K562 (cell line): ENCODE measurements at regions not wholly inside any gene's neighbourhood (a gene's known extent, or its start where the extent isn't known, plus 50 kb on each side); places are given as distances from the start of the nearest gene placed in this dataset.

ENCODE experiments used
- BCOR ChIP-seq: fragments of 450-650 bp; IDR thresholded peaks from 2 replicates; pipeline ENCODE4 v1.6.1; 2016
- DEAF1 ChIP-seq: fragments of 450-650 bp; formaldehyde crosslinking; IDR thresholded peaks from 2 replicates; pipeline ENCODE4 v1.4.0; 2020; ENCODE audit warnings: mild to moderate bottlenecking, moderate library complexity
- EHMT2 ChIP-seq: fragments of 450-650 bp; IDR thresholded peaks from 2 replicates; pipeline ENCODE4 v1.6.1; 2018; ENCODE audit warnings: antibody characterized with exemption
- ETV1 ChIP-seq: fragments of 450-650 bp; conservative IDR thresholded peaks from 2 replicates; pipeline ENCODE4 v1.6.1; 2016; ENCODE audit warnings: missing genetic modification characterization, control low read depth, low read depth, missing compliant biosample characterization
- RBM25 ChIP-seq: fragments of 200-400 bp; formaldehyde crosslinking; IDR thresholded peaks from 2 replicates; pipeline ENCODE4 v1.6.1; 2018; ENCODE audit warnings: low read length, low read depth, moderate library complexity; ENCODE audit not compliant: severe bottlenecking
- RBM39 ChIP-seq: fragments of 200-400 bp; formaldehyde crosslinking; optimal IDR thresholded peaks from 2 replicates; pipeline ENCODE3; 2018; ENCODE audit warnings: low read depth, low read length
- SMARCE1 ChIP-seq: fragments of 450-650 bp; IDR thresholded peaks from 2 replicates; pipeline ENCODE4 v1.7.1; 2016; ENCODE audit warnings: mild to moderate bottlenecking
- TARDBP ChIP-seq: fragments of 450-650 bp; IDR thresholded peaks from 2 replicates; pipeline ENCODE4 v1.6.1; 2016
- TBP ChIP-seq: optimal IDR thresholded peaks from 2 replicates; pipeline ENCODE3; 2011; ENCODE audit warnings: low read depth, low read length, improper control_type of control experiment
- TSC22D4 ChIP-seq: fragments of 450-650 bp; IDR thresholded peaks from 2 replicates; pipeline ENCODE4 v1.6.1; 2016; ENCODE audit warnings: missing genetic modification characterization, missing biosample characterization, control low read depth
- ZC3H11A ChIP-seq: IDR thresholded peaks from 2 replicates; pipeline ENCODE4 v1.6.1; 2012; ENCODE audit warnings: low read depth, low read length, improper control_type of control experiment
- ZNF41 ChIP-seq: fragments of 250-450 bp; sonication (Bioruptor Pico); conservative IDR thresholded peaks from 2 replicates; pipeline ENCODE4 v1.4.0; 2020; ENCODE audit warnings: mild to moderate bottlenecking
- ZNF551 ChIP-seq: fragments of 250-450 bp; sonication (Bioruptor Pico); IDR thresholded peaks from 2 replicates; pipeline ENCODE4 v1.5.0; 2021; ENCODE audit warnings: mild to moderate bottlenecking, moderate library complexity
- ZNF699 ChIP-seq: fragments of 250-450 bp; sonication (Bioruptor Pico); IDR thresholded peaks from 2 replicates; pipeline ENCODE4 v1.8.0; 2021; ENCODE audit warnings: mild to moderate bottlenecking, moderate library complexity; ENCODE audit not compliant: insufficient replicate concordance
- ZNF717 ChIP-seq: fragments of 250-450 bp; sonication (Bioruptor Pico); IDR thresholded peaks from 2 replicates; pipeline ENCODE4 v1.5.0; 2021
- TF ChIP-seq, protein P1 (sequence below): fragments of 450-650 bp; formaldehyde crosslinking; IDR thresholded peaks from 2 replicates; pipeline ENCODE4 v1.4.0; 2022; ENCODE audit warnings: missing genetic modification characterization
- TF ChIP-seq, protein P2 (sequence below): sonication (generic); formaldehyde crosslinking; IDR thresholded peaks from 2 replicates; pipeline ENCODE4 v1.8.1; 2023; ENCODE audit warnings: mild to moderate bottlenecking, missing genetic modification reagents
- TF ChIP-seq, protein P3 (sequence below), 2 experiments: fragments of 450-650 bp; IDR thresholded peaks; 2 replicates each; pipeline ENCODE4 v1.6.1; 2016
- TF ChIP-seq, protein P4 (sequence below): sonication (generic); formaldehyde crosslinking; IDR thresholded peaks from 2 replicates; pipeline ENCODE4 v1.8.0; 2022; ENCODE audit warnings: missing genetic modification reagents, mild to moderate bottlenecking, moderate library complexity, borderline replicate concordance
- TF ChIP-seq, protein P5 (sequence below): fragments of 250-450 bp; sonication (Bioruptor Pico); IDR thresholded peaks from 2 replicates; pipeline ENCODE4 v1.5.0; 2021

- TF ChIP-seq, protein P1, sequence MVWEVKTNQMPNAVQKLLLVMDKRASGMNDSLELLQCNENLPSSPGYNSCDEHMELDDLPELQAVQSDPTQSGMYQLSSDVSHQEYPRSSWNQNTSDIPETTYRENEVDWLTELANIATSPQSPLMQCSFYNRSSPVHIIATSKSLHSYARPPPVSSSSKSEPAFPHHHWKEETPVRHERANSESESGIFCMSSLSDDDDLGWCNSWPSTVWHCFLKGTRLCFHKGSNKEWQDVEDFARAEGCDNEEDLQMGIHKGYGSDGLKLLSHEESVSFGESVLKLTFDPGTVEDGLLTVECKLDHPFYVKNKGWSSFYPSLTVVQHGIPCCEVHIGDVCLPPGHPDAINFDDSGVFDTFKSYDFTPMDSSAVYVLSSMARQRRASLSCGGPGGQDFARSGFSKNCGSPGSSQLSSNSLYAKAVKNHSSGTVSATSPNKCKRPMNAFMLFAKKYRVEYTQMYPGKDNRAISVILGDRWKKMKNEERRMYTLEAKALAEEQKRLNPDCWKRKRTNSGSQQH (CRISPR knock-in tag), result 0 out of 2 replicates have a peak, but pooled peaks have one; percentile 48
- no peak for TF ChIP-seq ZNF41 (CRISPR knock-in tag)
- TF ChIP-seq BCOR, result 0 out of 2 replicates have a peak, but pooled peaks have one; percentile 49
- no peak for TF ChIP-seq TSC22D4 (tag)
- TF ChIP-seq ZNF717 (CRISPR knock-in tag), result no peak
- no peak for TF ChIP-seq ZC3H11A
- TF ChIP-seq EHMT2, result peak; percentile 69
- peak; percentile 50 for TF ChIP-seq TBP
- no peak for TF ChIP-seq SMARCE1
- no peak for TF ChIP-seq ETV1 (tag)
- TF ChIP-seq RBM39, result peak; percentile 51
- no peak for TF ChIP-seq RBM25
- peak; percentile 92 for TF ChIP-seq DEAF1 (CRISPR knock-in tag)
- no peak for TF ChIP-seq ZNF551 (CRISPR knock-in tag)
- TF ChIP-seq, protein P2, sequence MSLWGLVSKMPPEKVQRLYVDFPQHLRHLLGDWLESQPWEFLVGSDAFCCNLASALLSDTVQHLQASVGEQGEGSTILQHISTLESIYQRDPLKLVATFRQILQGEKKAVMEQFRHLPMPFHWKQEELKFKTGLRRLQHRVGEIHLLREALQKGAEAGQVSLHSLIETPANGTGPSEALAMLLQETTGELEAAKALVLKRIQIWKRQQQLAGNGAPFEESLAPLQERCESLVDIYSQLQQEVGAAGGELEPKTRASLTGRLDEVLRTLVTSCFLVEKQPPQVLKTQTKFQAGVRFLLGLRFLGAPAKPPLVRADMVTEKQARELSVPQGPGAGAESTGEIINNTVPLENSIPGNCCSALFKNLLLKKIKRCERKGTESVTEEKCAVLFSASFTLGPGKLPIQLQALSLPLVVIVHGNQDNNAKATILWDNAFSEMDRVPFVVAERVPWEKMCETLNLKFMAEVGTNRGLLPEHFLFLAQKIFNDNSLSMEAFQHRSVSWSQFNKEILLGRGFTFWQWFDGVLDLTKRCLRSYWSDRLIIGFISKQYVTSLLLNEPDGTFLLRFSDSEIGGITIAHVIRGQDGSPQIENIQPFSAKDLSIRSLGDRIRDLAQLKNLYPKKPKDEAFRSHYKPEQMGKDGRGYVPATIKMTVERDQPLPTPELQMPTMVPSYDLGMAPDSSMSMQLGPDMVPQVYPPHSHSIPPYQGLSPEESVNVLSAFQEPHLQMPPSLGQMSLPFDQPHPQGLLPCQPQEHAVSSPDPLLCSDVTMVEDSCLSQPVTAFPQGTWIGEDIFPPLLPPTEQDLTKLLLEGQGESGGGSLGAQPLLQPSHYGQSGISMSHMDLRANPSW, result no peak
- no peak for TF ChIP-seq TARDBP
- TF ChIP-seq, protein P3, sequence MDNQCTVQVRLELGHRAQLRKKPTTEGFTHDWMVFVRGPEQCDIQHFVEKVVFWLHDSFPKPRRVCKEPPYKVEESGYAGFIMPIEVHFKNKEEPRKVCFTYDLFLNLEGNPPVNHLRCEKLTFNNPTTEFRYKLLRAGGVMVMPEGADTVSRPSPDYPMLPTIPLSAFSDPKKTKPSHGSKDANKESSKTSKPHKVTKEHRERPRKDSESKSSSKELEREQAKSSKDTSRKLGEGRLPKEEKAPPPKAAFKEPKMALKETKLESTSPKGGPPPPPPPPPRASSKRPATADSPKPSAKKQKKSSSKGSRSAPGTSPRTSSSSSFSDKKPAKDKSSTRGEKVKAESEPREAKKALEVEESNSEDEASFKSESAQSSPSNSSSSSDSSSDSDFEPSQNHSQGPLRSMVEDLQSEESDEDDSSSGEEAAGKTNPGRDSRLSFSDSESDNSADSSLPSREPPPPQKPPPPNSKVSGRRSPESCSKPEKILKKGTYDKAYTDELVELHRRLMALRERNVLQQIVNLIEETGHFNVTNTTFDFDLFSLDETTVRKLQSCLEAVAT (IDR thresholded peaks at IDR 0.05), result peak in 1 of 2 experiments; percentile 56; a peak in 2 of 4 replicates
- TF ChIP-seq, protein P4, sequence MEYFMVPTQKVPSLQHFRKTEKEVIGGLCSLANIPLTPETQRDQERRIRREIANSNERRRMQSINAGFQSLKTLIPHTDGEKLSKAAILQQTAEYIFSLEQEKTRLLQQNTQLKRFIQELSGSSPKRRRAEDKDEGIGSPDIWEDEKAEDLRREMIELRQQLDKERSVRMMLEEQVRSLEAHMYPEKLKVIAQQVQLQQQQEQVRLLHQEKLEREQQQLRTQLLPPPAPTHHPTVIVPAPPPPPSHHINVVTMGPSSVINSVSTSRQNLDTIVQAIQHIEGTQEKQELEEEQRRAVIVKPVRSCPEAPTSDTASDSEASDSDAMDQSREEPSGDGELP (CRISPR knock-in tag), result peak; percentile 58; the same call in 1 of the 2 replicates
- TF ChIP-seq ZNF699, result no peak
- TF ChIP-seq, protein P5, sequence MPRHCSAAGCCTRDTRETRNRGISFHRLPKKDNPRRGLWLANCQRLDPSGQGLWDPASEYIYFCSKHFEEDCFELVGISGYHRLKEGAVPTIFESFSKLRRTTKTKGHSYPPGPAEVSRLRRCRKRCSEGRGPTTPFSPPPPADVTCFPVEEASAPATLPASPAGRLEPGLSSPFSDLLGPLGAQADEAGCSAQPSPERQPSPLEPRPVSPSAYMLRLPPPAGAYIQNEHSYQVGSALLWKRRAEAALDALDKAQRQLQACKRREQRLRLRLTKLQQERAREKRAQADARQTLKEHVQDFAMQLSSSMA (CRISPR knock-in tag), result no peak
Measured at GRCh38 chr11:10933455-10934292, 75.8 kb upstream of the ZBED5 start (continued).
